GM12872 (cell line): ENCODE measurements at regions not wholly inside any gene's neighbourhood (a gene's known extent, or its start where the extent isn't known, plus 50 kb on each side); places are given as distances from the start of the nearest gene placed in this dataset.

Source experiments
- TF ChIP-seq, protein P1 (sequence below): IDR thresholded peaks from 3 replicates; pipeline ENCODE4 v1.5.1; 2011; ENCODE audit warnings: low read depth, mild to moderate bottlenecking, low read length, moderate library complexity; ENCODE audit not compliant: insufficient read depth

DNA sequence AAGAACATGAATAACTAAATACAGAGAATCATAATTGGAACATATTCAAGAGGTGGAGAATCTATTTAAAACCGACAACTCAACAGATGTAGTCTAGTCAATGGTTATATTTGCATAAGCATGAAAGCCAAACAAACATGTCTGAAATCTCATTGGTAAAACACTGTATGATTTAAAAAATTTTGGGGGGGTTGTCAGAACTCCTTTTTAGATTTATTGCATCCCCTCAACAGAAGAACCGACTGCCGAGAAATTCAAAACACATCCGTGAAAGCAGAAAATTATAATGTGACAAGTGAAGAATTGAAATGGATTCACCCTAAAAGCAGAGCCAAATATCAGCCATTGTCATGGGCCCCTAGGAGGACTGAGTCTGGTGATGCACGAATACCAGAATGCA lies 633.4 kb upstream of the KCNMB2 start:
- TF ChIP-seq, protein P1, sequence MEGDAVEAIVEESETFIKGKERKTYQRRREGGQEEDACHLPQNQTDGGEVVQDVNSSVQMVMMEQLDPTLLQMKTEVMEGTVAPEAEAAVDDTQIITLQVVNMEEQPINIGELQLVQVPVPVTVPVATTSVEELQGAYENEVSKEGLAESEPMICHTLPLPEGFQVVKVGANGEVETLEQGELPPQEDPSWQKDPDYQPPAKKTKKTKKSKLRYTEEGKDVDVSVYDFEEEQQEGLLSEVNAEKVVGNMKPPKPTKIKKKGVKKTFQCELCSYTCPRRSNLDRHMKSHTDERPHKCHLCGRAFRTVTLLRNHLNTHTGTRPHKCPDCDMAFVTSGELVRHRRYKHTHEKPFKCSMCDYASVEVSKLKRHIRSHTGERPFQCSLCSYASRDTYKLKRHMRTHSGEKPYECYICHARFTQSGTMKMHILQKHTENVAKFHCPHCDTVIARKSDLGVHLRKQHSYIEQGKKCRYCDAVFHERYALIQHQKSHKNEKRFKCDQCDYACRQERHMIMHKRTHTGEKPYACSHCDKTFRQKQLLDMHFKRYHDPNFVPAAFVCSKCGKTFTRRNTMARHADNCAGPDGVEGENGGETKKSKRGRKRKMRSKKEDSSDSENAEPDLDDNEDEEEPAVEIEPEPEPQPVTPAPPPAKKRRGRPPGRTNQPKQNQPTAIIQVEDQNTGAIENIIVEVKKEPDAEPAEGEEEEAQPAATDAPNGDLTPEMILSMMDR, result no peak

GRCh38 chr3:177904621-177905020 lies 631.6 kb upstream of the KCNMB2 start:
- TF ChIP-seq, protein P1, result no peak

- TF ChIP-seq, protein P1, result no peak
Observed at GRCh38 chr3:177905173-177906125, 630.8 kb upstream of the KCNMB2 start.

DNA sequence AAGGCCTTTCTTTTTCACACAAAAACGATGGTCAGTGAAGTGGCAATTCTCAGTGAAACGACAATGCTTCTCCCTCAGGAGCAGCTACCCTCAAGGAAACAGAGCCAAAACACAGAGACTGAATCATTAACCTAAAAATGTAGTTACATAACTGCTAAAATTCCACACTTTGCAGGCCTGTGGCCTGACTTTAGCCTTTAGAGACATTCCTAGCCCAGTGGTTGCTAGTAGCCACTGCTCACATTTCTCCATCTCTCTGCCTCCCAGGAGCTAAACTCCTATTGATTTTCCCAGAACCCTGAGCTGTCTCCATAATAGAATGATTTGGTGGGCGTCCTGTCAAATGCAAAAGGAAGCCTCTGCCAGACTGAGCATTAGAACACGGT lies 630.1 kb upstream of the KCNMB2 start:
- TF ChIP-seq, protein P1, result no peak

GRCh38 chr3:177906578-177907229 lies 629.5 kb upstream of the KCNMB2 start:
- TF ChIP-seq, protein P1, result no peak

- TF ChIP-seq, protein P1, result no peak
Observed at GRCh38 chr3:177914224-177914623, 622.0 kb upstream of the KCNMB2 start.

DNA sequence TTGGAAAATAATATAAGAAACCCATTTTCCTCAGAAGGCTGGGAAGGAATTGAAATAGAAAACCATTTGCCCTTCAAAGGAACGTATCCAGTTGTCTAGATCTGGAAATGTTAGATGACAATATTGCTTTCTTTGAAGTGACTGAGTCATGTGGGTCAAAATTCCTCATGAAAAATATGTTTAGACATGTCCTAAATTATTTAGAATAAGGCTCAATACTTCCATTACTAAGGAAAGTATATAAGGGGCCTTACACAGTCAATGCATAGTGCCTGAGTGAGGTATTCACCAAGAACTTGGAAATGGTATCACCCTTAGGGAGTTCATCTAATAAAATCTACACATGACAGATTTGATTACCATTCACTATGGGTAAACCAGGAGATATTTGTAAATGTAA lies 619.8 kb upstream of the KCNMB2 start:
- TF ChIP-seq, protein P1, result no peak
